SK-MEL-5 (cell line): ENCODE measurements at regions not wholly inside any gene's neighbourhood (a gene's known extent, or its start where the extent isn't known, plus 50 kb on each side); places are given as distances from the start of the nearest gene placed in this dataset.

Experiments used
- DNase-seq: peaks from one replicate; pipeline ENCODE4 v3.0.0-alpha.2; 2016; ENCODE audit warnings: low read depth, low spot score
- in situ Hi-C: cut with HindIII; loops from 2 replicates; pipeline ENCODE4 v1.10.0; 2016; ENCODE audit warnings: low sequenced_read_pairs, high pct_unique_total_duplicates, low pct_unique_long_range_greater_than_20kb

DNA sequence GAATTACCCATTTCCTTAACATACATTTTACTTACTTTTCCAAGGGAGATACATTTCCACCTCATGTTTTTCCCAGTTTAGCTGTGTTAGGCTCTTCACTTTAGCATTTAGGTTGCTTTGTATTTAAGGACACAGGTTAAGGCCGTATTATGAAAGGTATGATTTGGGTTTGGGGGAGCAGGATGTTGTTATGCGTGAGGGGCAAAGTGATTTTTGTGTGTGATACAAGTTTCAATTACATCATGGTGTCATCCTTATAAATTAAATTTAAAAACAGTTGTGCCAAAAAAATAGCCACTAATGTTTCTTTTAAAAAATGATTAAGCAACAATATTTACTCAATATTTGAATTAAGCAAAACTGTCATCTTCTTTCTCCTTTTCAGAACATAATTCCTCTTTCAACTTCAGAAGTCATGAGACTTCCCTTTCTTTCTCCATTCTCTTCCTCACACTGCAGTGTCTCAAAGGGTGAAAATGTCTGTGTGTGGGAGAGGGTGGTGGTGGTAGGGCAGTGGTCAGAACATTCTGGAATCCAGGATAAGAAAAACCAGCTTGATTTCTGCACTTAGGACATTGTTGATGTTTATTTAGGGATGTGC, 126.2 kb downstream of the KCNRG start:
- in situ Hi-C loops = no loop called here
- no peak for DNase-seq

GRCh38 chr13:50144246-50145160, 129.3 kb downstream of the KCNRG start:
- DNase-seq = no peak
- in situ Hi-C loops = no loop called here

GRCh38 chr13:50149214-50149613, 134.0 kb downstream of the KCNRG start:
- in situ Hi-C loops = no loop called here
- DNase-seq = no peak

DNA sequence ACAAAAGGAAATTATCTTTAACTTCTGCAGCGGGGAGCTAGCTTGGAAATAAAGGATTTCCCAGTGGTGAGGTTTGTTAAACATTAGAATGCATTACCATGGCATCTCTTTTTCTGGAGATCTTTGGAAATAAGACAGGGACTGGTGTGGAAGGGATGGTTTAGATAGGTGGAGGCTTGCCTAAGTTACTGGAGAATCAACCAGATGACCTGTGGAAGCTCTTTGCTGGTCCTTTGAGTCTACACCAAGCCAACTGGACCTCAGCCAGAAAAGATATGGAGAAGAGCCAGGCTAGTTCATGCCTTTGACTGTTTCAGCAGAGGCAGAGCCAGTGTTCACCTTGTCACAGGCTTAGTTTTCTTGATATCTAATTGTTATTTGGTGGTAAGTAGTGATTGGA, 134.7 kb downstream of the KCNRG start:
- DNase-seq = no peak
- in situ Hi-C loops = no loop called here

DNA sequence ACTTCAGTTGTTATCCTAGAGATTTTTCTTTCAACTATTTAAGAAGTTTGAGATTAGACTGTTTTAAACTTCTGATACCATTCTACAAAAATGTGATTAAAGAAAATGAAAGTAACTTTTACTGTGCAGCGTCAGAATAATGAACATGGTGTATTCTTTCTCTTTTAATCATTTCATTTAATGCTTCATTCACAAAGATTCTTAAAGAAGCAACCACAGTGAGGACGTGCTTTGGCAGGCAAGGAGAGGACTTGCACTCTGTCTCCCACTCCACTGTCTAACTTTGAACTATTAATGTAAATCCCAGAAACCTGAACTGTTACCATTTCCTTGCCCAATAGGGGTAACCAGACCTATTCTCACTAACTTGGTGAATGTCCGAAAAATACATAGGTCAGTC, 137.0 kb downstream of the KCNRG start:
- in situ Hi-C loops = no loop called here
- DNase-seq = no peak

DNA sequence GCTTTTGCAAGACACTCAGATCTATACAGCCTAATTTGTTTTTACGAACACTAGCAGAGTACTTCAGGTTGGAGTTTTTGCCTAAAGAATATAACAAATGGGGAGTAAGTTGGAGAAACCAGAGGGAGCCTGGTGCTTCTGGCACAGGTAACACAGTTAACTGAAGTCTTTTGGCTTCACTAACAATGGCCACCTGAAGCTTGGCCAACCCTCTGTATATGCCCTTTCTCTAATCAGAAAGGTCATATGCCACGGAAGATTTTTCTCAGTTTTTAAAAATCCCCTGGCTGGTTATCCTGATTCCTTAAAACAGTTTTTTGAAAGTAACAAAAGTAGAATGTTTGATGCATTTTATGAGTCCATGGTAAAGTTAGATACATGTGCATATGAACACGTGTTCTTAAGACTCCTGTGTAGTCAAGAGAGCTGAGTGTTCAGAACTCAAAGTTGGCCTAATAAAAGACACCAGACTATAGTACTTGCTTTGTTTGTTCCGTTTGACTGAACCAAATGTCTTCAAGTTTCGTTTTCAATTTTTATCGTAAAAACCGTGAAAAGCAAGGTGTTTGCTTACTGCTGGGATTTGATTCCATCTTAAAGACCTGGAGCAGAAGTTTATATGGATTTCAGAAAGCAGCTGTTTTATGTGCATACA, 137.5 kb downstream of the KCNRG start:
- peak; percentile 71 for DNase-seq
- in situ Hi-C loops = no loop called here

DNA sequence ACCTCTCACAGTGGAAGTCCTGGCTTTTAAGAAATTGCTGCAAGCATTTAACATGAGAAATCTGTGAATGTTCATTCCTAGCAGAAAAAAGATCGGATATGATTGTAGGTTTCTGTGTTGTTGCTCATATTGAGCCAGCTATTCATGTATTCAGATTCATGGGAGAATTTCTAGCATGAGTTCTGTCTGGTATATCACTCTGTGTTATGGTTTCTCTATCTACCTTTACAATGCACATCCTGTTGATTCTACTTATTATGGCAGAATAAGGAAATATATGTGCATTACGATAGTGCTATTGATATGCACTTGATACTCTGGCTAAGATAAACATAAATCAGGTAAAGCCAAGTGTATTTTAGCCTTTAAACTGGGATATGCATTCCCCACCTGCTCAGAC, 138.2 kb downstream of the KCNRG start:
- in situ Hi-C loops = no loop called here
- no peak for DNase-seq

DNA sequence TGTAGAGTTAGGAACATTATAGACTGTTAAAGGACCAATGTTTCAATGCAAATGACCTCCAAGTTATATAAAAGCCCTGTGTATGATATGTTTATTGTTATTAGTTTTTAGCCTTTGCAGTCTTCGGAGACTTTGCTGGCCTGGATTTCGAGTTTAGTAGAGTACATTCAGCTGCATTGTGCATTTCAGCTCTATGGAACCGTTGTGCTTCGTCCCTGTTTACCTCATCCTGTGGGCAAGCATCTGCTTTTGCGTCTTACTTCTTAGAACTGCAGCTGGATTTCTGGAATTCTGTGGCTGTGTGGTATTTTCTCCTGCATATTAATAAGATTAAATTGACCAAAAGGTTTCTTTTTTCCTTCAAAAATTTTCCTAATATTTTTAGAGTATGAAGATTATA, 138.6 kb downstream of the KCNRG start:
- in situ Hi-C loops = no loop called here
- DNase-seq = peak; percentile 26

GRCh38 chr13:50154697-50155096, 139.5 kb downstream of the KCNRG start:
- in situ Hi-C loops = no loop called here
- no peak for DNase-seq

DNA sequence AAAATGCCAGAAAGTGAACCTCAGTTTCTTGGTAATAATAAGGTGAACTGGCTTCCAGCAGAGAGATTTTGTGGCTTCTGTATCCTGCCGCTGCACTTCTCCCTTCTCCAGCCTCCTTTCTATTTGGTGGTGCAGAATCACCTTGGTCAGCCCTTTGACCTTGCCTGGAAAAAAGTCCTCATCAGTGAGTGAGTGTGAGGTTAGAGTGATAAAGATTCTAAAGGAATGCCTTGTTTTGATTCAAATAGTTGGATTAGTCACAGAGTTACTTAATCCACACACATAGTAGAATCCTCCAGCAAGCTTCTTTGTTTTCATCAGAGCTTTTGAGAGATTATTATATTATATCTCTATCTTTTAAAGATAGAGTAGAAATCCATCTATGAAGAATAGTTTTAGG, 140.9 kb downstream of the KCNRG start:
- DNase-seq = no peak
- in situ Hi-C loops = no loop called here

DNA sequence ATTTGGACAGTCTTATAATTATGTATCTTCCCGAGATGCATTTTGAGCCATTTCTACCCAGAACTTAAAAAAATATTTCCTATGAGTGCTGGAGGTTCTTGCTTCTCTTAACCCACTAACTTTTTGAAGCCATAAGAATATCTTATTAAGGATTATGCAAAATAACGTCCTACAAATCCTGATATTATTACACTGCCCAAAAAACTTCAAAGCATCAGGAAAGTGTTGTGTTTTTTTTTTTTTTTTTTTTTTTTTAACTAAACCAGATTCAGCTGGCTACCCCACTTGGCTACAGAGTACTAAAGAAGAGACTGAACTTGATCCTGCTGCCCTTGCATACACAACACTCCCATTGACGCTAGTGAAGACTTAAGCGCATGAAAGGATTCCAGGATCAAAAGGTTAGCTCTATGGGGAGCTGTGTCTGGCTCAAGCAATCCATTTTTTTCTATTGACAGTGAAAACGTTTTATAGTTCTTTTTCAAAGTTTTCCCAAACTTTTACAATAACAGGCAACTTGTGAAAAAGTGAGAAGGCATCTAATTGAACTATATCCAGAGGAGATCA, 141.4 kb downstream of the KCNRG start:
- in situ Hi-C loops = no loop called here
- DNase-seq = peak; percentile 46

GRCh38 chr13:50158385-50159165, 143.3 kb downstream of the KCNRG start:
- in situ Hi-C loops = no loop called here
- DNase-seq = no peak

DNA sequence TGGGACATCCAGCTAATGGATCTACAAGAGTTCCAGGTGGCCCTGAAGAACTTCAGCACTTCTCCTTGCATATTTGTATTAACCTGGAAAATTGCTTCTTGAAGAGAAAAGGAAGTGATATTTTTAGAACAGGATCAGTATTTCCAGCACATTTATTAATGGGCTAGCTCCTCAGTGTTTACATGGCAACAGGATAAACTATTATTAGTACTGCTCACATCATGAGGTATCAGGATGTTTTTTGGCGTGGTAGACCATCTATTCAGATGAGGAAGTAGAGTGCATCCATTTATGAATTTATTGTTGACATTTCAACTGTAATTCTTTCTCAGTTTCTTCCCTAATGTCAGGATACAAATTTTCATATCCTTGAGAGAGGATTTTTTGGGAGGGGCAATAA, 144.4 kb downstream of the KCNRG start:
- in situ Hi-C loops = no loop called here
- DNase-seq = no peak

DNA sequence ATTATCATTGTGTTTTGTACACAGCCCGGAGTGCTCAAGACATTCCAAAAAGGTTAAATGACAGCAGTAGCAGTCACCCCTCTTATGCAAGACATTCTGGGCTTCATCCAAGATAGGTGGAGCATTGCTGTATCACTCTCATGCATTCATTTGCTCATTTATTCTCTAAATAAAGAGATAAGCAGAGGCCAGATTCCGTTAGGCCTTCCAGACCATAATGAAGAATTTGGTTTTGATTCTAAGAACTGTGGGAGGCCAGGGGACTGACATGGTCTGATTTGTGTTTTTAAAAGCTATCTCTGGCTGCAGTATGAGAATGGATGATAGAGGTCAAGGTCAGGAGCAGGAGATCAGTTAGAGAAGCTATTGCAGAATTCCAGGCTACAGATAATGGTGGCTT, 145.8 kb downstream of the KCNRG start:
- DNase-seq = no peak
- in situ Hi-C loops = no loop called here

GRCh38 chr13:50162001-50162400, 146.8 kb downstream of the KCNRG start:
- in situ Hi-C loops = no loop called here
- no peak for DNase-seq

DNA sequence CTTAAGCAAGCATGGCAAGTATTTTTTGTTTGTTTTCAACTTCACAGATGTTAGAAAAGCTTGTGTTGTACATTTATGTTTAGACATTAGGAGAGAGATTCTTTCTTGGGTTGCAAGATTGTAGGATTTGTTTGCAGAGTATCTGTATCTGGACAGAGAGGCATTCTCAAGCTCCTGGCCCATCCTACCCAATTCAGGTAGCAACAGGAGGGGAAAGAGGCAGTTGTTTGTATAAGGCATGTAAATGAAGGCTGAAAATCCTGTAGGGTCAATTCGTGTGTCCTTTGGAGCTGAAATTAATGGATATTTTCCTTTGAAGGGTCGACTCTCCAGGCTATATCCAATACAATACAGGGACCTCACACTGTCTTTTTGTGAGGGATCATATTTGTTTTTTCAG, 147.3 kb downstream of the KCNRG start:
- no peak for DNase-seq
- in situ Hi-C loops = no loop called here

GRCh38 chr13:50167224-50167947, 152.1 kb downstream of the KCNRG start:
- in situ Hi-C loops = no loop called here
- DNase-seq = no peak
